ENCODE measurements at regions not wholly inside any gene's neighbourhood (a gene's known extent, or its start where the extent isn't known, plus 50 kb on each side); places are given as distances from the start of the nearest gene placed in this dataset.

GRCh38 chr3:160127308-160127707 is 97.9 kb upstream of the C3orf80 start:
- TF ChIP-seq CTCF (IDR thresholded peaks at IDR 0.05) = no peak
- no peak for TF ChIP-seq POLR2A (IDR thresholded peaks at IDR 0.05)
- no peak for TF ChIP-seq POLR2AphosphoS5 (IDR thresholded peaks at IDR 0.05)
- TF ChIP-seq EP300 (IDR thresholded peaks at IDR 0.05; ENCODE audit: low read depth) = no peak

Measured in transverse colon (tissue), 4 donors.